ENCODE measurements at regions not wholly inside any gene's neighbourhood (a gene's known extent, or its start where the extent isn't known, plus 50 kb on each side); places are given as distances from the start of the nearest gene placed in this dataset.

DNA sequence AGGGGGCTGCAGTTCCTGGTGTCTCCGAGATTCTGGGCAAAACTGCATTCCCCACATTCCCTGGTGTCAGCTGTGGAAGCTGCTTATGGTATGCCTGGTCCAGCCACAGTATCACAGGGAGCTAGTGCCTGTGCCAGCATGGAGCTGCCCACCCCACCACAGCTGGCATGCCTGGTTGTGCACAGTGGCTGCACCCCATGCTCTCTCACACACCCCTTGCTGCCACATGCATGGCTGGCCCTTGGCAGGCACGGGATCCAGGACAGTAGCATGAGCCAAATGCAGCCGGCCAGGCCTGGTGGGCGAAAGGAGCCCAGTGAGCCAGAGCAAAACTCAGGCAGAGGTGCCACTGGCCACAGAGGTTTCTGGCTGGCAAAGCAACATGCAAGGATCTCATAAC, 418.0 kb upstream of the SPOCK3 start:
- H3K4me2 ChIP-seq (ENCODE audit: low read length), result no peak overlapping the region
- H3K9me3 ChIP-seq (ENCODE audit: low read length), result no peaks in the 10 kb centered on the region
- no peak overlapping the region for H3K4me3 ChIP-seq (ENCODE audit: low read length)
- H3K36me3 ChIP-seq (ENCODE audit: insufficient read depth, low read length), result no peaks in the 10 kb centered on the region
- no peak overlapping the region for H3K27ac ChIP-seq (ENCODE audit: low read length)
- no peak overlapping the region for H2AFZ ChIP-seq (ENCODE audit: low read depth, low read length)
- H3K79me2 ChIP-seq (replicated peaks; ENCODE audit: insufficient read depth, low read length), result no peaks in the 10 kb centered on the region
- no peaks in the 10 kb centered on the region for H3K9me2 ChIP-seq (ENCODE audit: insufficient read depth, low read length)
- TF ChIP-seq TAF1 (IDR thresholded peaks at IDR 0.05; ENCODE audit: low read depth) (no peak), MXI1 (conservative IDR thresholded peaks at IDR 0.05; ENCODE audit: poor library complexity, severe bottlenecking) (no peak), EZH2 (IDR thresholded peaks at IDR 0.05; ENCODE audit: borderline replicate concordance, insufficient read depth, low read length, poor library complexity, severe bottlenecking) (no peak), EP300 (conservative IDR thresholded peaks at IDR 0.05; ENCODE audit: poor library complexity, severe bottlenecking) (no peak), SMC3 (conservative IDR thresholded peaks at IDR 0.05; ENCODE audit: poor library complexity) (no peak), RAD21 (conservative IDR thresholded peaks at IDR 0.05) (no peak), POLR2AphosphoS5 (IDR thresholded peaks at IDR 0.05) (no peak)
- TF ChIP-seq, protein P1, sequence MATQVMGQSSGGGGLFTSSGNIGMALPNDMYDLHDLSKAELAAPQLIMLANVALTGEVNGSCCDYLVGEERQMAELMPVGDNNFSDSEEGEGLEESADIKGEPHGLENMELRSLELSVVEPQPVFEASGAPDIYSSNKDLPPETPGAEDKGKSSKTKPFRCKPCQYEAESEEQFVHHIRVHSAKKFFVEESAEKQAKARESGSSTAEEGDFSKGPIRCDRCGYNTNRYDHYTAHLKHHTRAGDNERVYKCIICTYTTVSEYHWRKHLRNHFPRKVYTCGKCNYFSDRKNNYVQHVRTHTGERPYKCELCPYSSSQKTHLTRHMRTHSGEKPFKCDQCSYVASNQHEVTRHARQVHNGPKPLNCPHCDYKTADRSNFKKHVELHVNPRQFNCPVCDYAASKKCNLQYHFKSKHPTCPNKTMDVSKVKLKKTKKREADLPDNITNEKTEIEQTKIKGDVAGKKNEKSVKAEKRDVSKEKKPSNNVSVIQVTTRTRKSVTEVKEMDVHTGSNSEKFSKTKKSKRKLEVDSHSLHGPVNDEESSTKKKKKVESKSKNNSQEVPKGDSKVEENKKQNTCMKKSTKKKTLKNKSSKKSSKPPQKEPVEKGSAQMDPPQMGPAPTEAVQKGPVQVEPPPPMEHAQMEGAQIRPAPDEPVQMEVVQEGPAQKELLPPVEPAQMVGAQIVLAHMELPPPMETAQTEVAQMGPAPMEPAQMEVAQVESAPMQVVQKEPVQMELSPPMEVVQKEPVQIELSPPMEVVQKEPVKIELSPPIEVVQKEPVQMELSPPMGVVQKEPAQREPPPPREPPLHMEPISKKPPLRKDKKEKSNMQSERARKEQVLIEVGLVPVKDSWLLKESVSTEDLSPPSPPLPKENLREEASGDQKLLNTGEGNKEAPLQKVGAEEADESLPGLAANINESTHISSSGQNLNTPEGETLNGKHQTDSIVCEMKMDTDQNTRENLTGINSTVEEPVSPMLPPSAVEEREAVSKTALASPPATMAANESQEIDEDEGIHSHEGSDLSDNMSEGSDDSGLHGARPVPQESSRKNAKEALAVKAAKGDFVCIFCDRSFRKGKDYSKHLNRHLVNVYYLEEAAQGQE (IDR thresholded peaks at IDR 0.05; ENCODE audit: borderline replicate concordance), result no peak
- TF ChIP-seq, protein P2, sequence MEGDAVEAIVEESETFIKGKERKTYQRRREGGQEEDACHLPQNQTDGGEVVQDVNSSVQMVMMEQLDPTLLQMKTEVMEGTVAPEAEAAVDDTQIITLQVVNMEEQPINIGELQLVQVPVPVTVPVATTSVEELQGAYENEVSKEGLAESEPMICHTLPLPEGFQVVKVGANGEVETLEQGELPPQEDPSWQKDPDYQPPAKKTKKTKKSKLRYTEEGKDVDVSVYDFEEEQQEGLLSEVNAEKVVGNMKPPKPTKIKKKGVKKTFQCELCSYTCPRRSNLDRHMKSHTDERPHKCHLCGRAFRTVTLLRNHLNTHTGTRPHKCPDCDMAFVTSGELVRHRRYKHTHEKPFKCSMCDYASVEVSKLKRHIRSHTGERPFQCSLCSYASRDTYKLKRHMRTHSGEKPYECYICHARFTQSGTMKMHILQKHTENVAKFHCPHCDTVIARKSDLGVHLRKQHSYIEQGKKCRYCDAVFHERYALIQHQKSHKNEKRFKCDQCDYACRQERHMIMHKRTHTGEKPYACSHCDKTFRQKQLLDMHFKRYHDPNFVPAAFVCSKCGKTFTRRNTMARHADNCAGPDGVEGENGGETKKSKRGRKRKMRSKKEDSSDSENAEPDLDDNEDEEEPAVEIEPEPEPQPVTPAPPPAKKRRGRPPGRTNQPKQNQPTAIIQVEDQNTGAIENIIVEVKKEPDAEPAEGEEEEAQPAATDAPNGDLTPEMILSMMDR (IDR thresholded peaks at IDR 0.05; ENCODE audit: poor library complexity, severe bottlenecking), result no peak
- H3K27me3 ChIP-seq (ENCODE audit: insufficient read depth, low read depth, low read length), result no peaks in the 10 kb centered on the region
- no peak overlapping the region for H3K9ac ChIP-seq (ENCODE audit: low read length)
- no peaks in the 10 kb centered on the region for H3F3A ChIP-seq (ENCODE audit: insufficient read depth, low read length, poor library complexity, severe bottlenecking)
- no peaks in the 10 kb centered on the region for H4K20me1 ChIP-seq (ENCODE audit: insufficient read depth)

- Histone ChIP-seq H3K9ac (ENCODE audit: low read length) (no peak overlapping the region), H3K79me2 (replicated peaks; ENCODE audit: insufficient read depth, low read length) (no peaks in the 10 kb centered on the region), H3F3A (ENCODE audit: insufficient read depth, low read length, poor library complexity, severe bottlenecking) (no peaks in the 10 kb centered on the region), H3K27ac (ENCODE audit: low read length) (no peak overlapping the region), H3K36me3 (ENCODE audit: insufficient read depth, low read length) (no peaks in the 10 kb centered on the region), H3K9me2 (ENCODE audit: insufficient read depth, low read length) (no peaks in the 10 kb centered on the region), H3K4me3 (ENCODE audit: low read length) (no peak overlapping the region), H4K20me1 (ENCODE audit: insufficient read depth) (no peaks in the 10 kb centered on the region), H3K27me3 (ENCODE audit: insufficient read depth, low read depth, low read length) (no peaks in the 10 kb centered on the region), H3K4me2 (ENCODE audit: low read length) (no peak overlapping the region), H2AFZ (ENCODE audit: low read depth, low read length) (no peak overlapping the region), H3K9me3 (ENCODE audit: low read length) (no peaks in the 10 kb centered on the region)
- no peak for TF ChIP-seq EZH2 (IDR thresholded peaks at IDR 0.05; ENCODE audit: borderline replicate concordance, insufficient read depth, low read length, poor library complexity, severe bottlenecking)
These were observed 403.6 kb upstream of the ANXA10 start for GRCh38 chr4:167688660-167689142.

DNA sequence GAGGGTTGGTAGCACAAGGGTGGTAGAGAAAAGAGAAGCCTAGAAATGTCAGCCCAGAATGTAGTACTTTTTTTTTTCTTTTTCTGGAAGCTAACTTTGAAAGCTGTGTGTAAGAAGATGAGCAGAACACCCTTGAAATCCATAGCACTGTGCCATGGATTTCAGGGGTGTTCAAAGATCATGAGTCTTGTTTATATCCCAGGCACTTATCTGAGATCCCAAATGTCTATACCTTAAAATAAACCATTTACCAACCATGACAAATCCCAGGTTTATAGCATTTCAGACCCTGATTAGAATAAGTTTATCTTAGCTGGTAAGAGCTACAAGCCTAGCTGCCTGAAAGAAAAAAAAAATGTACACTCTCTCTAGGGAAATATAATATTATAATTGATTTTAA, 389.9 kb upstream of the ANXA10 start:
- Histone ChIP-seq H3K27me3 (ENCODE audit: insufficient read depth, low read depth, low read length) (no peaks in the 10 kb centered on the region), H3K36me3 (ENCODE audit: insufficient read depth, low read length) (no peaks in the 10 kb centered on the region), H3K27ac (ENCODE audit: low read length) (no peak overlapping the region), H3K4me3 (ENCODE audit: low read length) (no peak overlapping the region), H3F3A (ENCODE audit: insufficient read depth, low read length, poor library complexity, severe bottlenecking) (no peaks in the 10 kb centered on the region), H3K9me3 (ENCODE audit: low read length) (no peaks in the 10 kb centered on the region), H3K79me2 (replicated peaks; ENCODE audit: insufficient read depth, low read length) (no peaks in the 10 kb centered on the region), H3K9ac (ENCODE audit: low read length) (no peak overlapping the region), H3K9me2 (ENCODE audit: insufficient read depth, low read length) (no peaks in the 10 kb centered on the region), H2AFZ (ENCODE audit: low read depth, low read length) (no peak overlapping the region), H4K20me1 (ENCODE audit: insufficient read depth) (no peaks in the 10 kb centered on the region), H3K4me2 (ENCODE audit: low read length) (no peak overlapping the region)
- TF ChIP-seq, protein P2 (IDR thresholded peaks at IDR 0.05; ENCODE audit: poor library complexity, severe bottlenecking), result no peak
- TF ChIP-seq EP300 (conservative IDR thresholded peaks at IDR 0.05; ENCODE audit: poor library complexity, severe bottlenecking), result no peak
- TF ChIP-seq, protein P1 (IDR thresholded peaks at IDR 0.05; ENCODE audit: borderline replicate concordance), result no peak
- TF ChIP-seq EZH2 (IDR thresholded peaks at IDR 0.05; ENCODE audit: borderline replicate concordance, insufficient read depth, low read length, poor library complexity, severe bottlenecking), result no peak
- TF ChIP-seq MXI1 (conservative IDR thresholded peaks at IDR 0.05; ENCODE audit: poor library complexity, severe bottlenecking), result no peak

All from neural cell (in vitro differentiated cells).